RWPE2 (cell line): ENCODE measurements at regions not wholly inside any gene's neighbourhood (a gene's known extent, or its start where the extent isn't known, plus 50 kb on each side); places are given as distances from the start of the nearest gene placed in this dataset.

Source experiments
- ATAC-seq: fragments of 200-7000 bp; cut with Tn5 transposase; 3 replicates; pipeline ENCODE4 v1.9.1; 2021; ENCODE audit warnings: low read depth
- DNase-seq: peaks from one replicate; pipeline ENCODE4 v3.0.0-alpha.2; 2020; ENCODE audit warnings: low spot score
- H3K27ac ChIP-seq: fragments of 450-650 bp; 2 replicates; pipeline ENCODE4 v1.5.1; 2017; ENCODE audit warnings: mild to moderate bottlenecking; ENCODE audit not compliant: poor library complexity, severe bottlenecking
- H3K27me3 ChIP-seq: fragments of 250-450 bp; sonication (Bioruptor Pico); 2 replicates; pipeline ENCODE4 v1.5.1; 2021; ENCODE audit warnings: mild to moderate bottlenecking, moderate library complexity; ENCODE audit not compliant: insufficient read depth, poor library complexity, severe bottlenecking
- H3K36me3 ChIP-seq: fragments of 250-450 bp; sonication (Bioruptor Pico); 2 replicates; pipeline ENCODE4 v1.5.1; 2020; ENCODE audit warnings: low read depth, mild to moderate bottlenecking, moderate library complexity
- H3K4me1 ChIP-seq: fragments of 250-450 bp; sonication (Bioruptor Pico); 2 replicates; pipeline ENCODE4 v1.5.1; 2021; ENCODE audit warnings: mild to moderate bottlenecking, moderate library complexity; ENCODE audit not compliant: insufficient read depth, poor library complexity, severe bottlenecking
- H3K4me3 ChIP-seq: fragments of 250-450 bp; sonication (Bioruptor Pico); 2 replicates; pipeline ENCODE4 v1.5.1; 2021; ENCODE audit warnings: mild to moderate bottlenecking, moderate library complexity; ENCODE audit not compliant: severe bottlenecking
- H3K9me3 ChIP-seq: fragments of 250-450 bp; sonication (Bioruptor Pico); 2 replicates; pipeline ENCODE4 v1.5.1; 2021; ENCODE audit warnings: mild to moderate bottlenecking, moderate library complexity; ENCODE audit not compliant: severe bottlenecking
- CTCF ChIP-seq: fragments of 450-650 bp; IDR thresholded peaks from one replicate; pipeline ENCODE4 v1.5.1; 2017; ENCODE audit warnings: mild to moderate bottlenecking, moderate library complexity; ENCODE audit not compliant: poor library complexity, severe bottlenecking

- no peak for TF ChIP-seq CTCF
- Histone ChIP-seq H3K27me3 (peaks cover 2% of the 10 kb centered on the region), H3K27ac (no peak overlapping the region), H3K4me3 (no peak overlapping the region), H3K36me3 (no peaks in the 10 kb centered on the region), H3K9me3 (no peaks in the 10 kb centered on the region), H3K4me1 (no peaks in the 10 kb centered on the region)
- no peak for DNase-seq
- no peak for ATAC-seq
Observed at GRCh38 chr15:72972362-72972761, 79.9 kb upstream of the NEO1 start.

DNA sequence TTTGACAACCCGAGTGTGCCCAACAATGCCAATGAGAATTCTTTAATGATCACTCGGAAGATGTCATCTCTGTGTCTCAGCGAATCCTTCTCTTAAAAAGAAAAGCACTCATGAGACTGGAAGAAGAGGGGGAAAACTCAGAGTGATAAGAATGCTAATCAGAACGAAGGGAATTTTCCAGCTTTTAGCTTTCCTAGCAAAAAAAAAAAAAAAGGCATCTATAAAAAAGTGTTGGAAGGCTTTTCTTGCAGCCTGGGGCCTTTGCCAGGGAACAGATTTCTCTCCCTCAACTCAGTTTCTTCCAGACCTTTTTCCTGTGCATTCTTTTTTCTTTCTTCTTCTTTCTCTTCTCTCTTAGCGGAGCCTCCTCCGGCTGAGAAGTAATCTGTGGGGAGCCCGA is 80.5 kb upstream of the NEO1 start:
- Histone ChIP-seq H3K9me3 (no peaks in the 10 kb centered on the region), H3K4me1 (no peaks in the 10 kb centered on the region), H3K27me3 (peaks cover 2% of the 10 kb centered on the region), H3K27ac (no peak overlapping the region), H3K36me3 (no peaks in the 10 kb centered on the region), H3K4me3 (no peak overlapping the region)
- DNase-seq (no peak), ATAC-seq (no peak; the same call in 2 of the 3 replicates)
- TF ChIP-seq CTCF: no peak

DNA sequence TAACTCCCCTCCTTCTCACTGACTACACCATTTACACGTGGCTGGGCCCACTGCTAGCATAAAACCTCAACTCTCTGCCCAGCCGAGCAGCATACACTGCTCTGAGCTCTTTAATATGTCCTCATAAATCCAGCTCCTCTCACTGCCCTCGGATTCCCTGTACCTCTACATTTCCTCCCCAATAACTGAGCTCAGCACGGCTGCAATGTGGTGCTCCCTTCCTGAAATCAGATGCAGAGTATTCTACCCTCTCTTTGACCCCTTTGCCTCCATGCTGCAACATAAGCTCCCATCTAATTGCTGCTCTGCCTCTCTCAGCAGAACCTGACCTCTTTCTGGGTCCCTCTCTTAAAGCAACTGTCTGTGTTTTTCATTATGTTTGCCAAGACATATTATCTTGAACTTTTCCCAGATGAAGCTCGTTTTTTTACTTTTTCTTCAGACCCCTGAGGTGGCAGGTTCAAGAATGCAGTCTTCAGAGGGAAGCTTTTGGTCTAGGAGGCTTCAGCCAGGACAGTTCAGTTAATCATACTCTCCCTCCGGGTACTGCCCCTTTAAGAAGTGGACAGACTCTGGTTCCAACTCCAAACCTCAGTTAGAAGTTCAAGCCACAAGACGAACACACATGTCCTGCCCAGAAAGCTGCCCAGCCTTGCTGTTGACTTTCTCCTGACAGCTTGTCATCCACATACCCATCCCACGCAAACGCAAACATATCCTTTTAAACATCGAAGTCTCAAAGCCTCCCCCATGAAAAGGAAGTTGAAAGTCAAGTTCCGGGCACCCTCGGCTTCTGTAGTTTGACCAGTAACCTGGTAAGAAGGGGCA is 81.1 kb upstream of the NEO1 start:
- no peak for DNase-seq
- no peak overlapping the region for H3K4me3 ChIP-seq
- H3K9me3 ChIP-seq: no peaks in the 10 kb centered on the region
- H3K27me3 ChIP-seq: peaks cover 2% of the 10 kb centered on the region
- H3K4me1 ChIP-seq: no peaks in the 10 kb centered on the region
- TF ChIP-seq CTCF: no peak
- no peaks in the 10 kb centered on the region for H3K36me3 ChIP-seq
- no peak overlapping the region for H3K27ac ChIP-seq
- ATAC-seq: peak; percentile 37

GRCh38 chr15:72968531-72968922 is 83.7 kb upstream of the NEO1 start:
- Histone ChIP-seq H3K9me3 (no peaks in the 10 kb centered on the region), H3K27me3 (peaks cover 2% of the 10 kb centered on the region), H3K36me3 (no peaks in the 10 kb centered on the region), H3K4me3 (no peak overlapping the region), H3K4me1 (no peaks in the 10 kb centered on the region), H3K27ac (no peak overlapping the region)
- no peak for TF ChIP-seq CTCF
- no peak for DNase-seq
- ATAC-seq: no peak

GRCh38 chr15:72967811-72968530 is 84.3 kb upstream of the NEO1 start:
- H3K27ac ChIP-seq: no peak overlapping the region
- peaks cover 2% of the 10 kb centered on the region for H3K27me3 ChIP-seq
- ATAC-seq: no peak
- no peaks in the 10 kb centered on the region for H3K4me1 ChIP-seq
- DNase-seq: no peak
- no peak for TF ChIP-seq CTCF
- no peaks in the 10 kb centered on the region for H3K36me3 ChIP-seq
- no peaks in the 10 kb centered on the region for H3K9me3 ChIP-seq
- no peak overlapping the region for H3K4me3 ChIP-seq
